HG03108 (cell line): ENCODE measurements at regions not wholly inside any gene's neighbourhood (a gene's known extent, or its start where the extent isn't known, plus 50 kb on each side); places are given as distances from the start of the nearest gene placed in this dataset.

ENCODE experiments used
- ATAC-seq: cut with Tn5 transposase; IDR thresholded peaks from one replicate; pipeline ENCODE4 v1.9.1; 2021; ENCODE audit warnings: moderate library complexity; ENCODE audit not compliant: unreplicated experiment

DNA sequence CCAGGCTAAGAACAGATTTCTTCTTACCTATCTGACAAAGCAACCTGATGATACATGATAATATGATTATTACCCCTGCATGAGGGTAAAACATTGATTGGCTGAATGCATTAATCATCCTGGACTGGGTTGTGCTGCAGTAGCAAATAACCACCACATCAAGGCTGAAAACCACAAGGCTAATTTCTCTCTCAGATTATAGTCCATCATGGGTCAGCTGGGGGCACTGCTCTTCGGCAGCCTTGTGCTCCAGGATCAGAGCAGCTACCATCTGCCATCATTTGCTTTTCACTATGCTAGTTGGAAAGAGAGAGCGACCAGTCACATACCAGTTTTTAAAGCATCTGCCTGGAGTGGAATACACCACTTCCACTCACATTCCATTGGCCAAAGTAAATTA, 383.5 kb downstream of the RASEF start:
- ATAC-seq = no peak

DNA sequence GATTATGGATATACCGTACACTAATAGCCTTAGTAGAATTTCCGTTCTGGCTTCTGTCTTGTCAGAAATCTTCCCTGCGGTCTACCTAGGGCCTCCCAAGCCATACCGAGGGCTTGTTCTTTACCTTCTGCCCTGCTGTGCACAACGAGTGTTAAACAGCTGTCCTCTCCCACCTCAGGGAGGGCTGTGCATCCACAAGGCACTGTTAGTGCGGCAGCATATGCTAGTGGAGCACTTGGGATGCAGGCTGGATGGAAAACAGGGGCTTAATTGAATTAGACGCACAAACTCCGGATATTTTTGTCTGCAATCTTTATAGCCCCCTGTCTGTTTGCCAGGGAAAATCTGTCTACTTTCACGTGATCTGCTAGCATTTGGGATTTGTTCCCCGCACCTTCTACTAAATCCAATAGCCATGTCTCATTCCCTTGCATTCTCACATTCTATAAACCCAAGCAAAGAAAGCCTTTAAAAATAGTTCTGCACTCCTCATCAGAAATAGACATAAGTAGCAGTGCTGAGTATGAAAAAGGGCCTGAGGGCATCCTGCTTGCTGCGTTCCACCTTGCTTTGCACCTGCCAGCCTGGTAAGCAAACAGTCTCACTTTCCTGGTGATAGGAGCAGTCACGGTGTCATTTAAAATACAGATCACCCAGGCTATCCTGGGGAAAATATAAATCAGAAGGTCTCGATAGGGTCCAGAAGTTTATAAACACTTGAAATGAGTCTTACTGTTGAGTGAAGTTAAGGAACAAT, 382.6 kb downstream of the RASEF start:
- no peak for ATAC-seq

DNA sequence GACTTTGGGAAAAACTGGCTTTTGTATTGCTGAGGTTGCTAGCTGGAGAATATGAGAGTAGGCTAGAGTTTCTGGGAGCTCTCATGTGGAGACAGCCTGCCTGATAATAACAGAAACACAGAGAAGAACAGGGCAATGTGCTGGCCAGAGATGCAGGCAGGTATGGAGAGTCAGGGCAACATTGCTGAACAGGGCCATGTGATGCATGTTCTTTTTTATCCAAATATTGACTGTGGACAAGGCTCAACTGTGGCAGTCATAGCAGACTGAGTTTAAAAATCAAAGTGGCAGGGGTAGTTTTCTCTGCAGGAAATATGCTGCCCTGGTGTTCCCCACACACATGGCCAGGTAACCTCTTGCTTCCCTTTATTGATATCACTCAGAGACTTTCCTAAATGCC, 381.1 kb downstream of the RASEF start:
- no peak for ATAC-seq

DNA sequence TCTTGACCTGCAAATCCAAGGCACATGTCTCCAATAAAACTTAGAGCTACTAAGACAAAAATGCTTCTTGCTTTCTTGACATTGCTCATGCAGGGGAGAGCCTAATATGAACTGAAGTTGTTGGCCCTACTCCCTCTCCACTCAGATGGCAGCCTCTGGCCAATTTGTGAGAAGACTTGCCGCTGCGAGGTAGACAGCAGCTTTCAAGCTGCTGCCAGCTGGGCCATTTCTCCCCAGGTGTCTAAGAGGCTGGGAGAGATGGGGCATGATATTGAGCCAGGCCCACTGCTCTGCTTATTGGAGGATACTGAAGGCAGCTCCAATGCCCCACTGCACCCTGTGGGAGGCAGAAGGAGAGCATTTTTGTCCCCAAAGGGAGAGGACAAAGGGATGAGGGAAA, 380.5 kb downstream of the RASEF start:
- no peak for ATAC-seq

DNA sequence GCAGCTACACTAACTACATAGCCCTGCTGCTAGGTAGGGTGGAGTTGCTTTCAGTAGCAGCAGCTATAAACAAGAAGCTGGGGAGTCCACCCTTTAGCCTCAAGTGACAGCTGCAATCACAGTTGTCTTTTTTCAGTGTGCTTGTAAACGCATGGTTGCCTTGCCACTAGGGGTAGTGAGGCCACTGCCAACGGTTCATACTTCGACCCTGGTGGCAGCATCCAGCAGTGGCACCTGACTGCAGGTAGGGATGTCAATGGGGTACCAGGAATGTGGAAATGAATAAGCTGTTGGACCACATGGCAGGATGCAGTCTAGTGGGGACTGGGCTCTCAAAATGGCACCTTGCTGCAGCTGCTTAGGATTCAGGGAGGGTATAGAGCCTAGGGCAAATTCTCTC, 367.2 kb downstream of the RASEF start:
- no peak for ATAC-seq

DNA sequence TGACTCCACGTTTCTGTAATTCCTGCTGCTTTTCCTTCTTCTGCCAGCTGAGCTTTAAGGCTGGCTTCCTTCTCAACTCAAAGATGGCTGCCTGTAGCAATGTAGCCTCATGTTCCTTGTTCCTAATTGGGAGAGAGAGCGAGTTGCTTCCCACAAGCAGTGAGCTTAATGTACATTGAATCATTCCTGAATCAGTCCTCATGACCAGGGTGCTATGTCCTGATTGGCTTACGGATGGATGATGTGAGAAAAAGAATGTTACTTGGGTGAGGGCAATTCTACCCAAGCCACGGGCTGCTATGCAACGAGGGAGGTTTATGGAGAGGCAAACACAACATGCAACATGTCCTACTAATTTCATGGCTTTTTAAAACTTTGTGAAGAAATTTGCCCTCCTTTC, 356.2 kb downstream of the RASEF start:
- no peak for ATAC-seq

DNA sequence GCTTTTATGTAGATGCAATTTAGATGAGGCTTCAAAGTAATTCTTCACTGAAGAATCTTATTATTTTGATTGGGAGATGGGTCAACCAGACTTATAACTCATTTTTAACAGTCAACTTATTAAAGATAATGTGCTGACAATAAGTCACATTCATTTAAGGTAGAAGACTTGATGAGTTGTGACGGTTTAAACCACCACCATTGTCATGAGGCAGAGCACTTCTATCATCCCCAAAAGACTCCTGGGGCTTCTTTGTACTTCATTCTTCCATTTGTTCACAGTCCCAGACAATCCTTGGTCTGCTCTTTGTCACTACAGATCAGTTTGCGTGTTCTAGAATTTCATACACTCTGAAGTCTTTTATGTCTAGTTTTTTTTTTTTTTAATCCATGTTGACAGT, 346.1 kb downstream of the RASEF start:
- no peak for ATAC-seq

DNA sequence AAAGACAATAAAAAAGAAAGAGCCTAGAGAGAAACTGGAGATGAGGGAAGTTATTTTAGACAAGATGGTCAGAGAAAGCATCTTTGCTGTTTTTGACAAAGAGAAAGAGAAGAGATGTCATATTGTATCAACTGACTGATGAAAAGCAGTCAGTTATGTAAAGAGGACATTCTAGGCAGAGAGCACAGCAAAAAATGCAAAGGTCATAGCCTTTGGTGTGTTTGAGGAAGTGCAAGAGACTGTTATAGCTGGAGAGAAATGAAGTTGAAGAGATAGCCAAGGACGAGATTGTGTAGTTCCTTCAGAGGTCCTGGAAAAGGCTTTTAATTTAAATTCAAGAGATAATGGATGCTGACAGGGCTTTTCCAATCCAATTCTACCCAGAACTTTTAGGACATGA, 342.4 kb downstream of the RASEF start:
- no peak for ATAC-seq

DNA sequence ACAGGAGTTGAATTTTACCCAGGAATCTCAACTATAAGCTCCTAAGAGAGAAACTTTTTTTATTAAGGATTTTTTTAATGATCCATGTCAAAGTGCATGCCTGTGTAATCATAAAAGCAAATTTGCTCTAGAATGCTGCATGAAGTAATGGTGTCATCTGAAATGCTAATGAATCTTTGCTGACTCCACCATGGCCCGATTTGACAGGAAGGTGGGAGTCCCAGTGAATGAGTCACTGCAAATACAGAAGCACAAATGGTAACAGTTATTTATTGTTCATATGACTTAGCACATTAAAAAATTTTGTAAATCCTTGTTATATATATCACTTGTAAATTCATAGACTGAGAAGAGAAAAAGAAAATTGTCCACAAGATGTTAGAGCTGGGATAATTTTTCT, 341.3 kb downstream of the RASEF start:
- no peak for ATAC-seq

DNA sequence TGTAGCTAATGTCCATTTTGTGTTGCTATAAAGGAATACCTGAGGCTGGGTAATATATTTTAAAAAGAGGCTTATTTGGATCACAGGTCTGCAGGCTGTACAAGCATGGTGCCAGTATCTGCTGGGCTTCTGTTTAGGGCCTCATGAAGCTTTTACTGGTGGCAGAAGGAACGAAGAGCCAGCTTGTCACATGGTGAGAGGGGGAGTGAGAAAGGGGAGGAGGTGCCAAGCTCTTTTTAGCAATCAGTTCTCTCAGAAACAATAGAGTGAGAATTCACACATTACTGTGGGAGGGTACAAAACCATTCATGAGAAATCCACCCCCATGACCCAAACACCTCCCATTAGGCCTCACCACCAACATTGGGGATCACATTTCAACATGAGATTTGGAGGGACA, 340.9 kb downstream of the RASEF start:
- ATAC-seq = no peak

DNA sequence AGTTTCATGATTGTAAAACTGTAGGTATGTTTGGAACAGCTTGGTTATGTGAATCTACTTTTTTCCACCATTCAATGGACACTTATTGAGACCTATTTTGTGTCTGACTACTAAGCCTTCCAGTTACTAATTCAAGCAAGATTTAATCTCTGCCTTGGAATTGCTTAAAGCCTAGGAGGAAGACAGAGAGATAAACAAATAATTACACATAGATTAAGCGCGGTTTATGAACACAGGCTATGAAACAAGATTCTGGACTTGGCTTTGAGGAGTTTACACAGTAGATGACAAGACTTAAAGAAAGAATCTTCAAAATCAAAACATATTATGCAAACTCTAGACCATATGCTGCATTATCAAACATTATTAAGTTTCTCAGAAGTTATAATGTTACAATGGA, 340.4 kb downstream of the RASEF start:
- no peak for ATAC-seq

DNA sequence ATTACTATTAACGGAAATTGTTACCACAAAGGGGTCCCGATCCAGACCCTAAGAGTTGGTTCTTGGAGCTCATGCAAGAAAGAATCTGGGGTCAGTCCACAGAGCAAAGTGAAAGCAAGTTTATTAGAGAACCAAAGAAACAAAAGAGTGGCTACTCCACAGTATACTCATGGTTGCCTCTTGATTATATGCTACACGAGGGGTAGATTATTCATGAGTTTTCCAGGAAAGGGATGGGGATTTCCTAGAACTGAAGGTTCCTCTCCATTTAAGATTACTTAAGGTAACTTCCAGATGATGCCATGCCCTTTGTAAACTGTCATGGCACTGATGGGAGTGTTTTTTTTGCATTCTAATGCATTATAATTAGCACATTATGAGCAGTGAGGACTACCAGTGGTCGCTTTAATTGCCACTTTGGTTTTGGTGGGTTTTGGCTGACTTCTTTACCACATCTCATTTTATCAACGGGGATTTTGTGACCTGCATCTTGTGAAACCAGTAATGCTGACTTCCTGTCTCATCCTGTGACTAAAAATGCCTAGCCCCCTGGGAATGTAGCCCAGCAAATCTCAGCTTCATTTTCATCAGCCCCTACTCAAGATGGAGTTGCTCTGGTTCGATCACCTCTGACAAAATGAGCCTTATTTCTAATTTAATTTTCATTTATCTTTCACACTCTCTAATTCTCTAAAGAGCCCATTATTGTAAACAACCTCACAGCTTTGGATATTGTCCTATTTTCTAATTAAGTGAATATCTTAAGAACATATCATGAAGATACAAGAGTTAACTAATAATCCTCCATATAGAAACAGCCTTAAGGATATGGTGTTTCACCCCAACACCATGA, 336.3 kb downstream of the RASEF start:
- ATAC-seq = no peak

DNA sequence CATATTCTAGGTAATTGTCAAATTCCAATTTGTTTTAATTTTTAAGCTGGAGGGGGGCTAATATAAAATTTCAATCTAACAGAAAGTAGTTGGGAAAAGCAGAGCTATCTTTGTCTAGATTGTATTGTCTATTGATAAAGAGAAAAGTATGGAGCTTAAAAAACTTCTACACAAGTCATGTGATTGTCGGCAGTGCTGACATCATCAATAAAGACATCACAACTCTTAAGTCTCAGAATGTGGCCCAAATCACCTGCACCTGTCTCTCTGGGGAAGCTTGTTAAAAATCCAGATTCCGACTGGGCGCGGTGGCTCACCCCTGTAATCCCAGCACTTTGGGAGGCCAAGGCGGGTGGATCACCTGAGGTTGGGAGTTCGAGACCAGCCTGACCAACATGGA, 333.8 kb downstream of the RASEF start:
- no peak for ATAC-seq

DNA sequence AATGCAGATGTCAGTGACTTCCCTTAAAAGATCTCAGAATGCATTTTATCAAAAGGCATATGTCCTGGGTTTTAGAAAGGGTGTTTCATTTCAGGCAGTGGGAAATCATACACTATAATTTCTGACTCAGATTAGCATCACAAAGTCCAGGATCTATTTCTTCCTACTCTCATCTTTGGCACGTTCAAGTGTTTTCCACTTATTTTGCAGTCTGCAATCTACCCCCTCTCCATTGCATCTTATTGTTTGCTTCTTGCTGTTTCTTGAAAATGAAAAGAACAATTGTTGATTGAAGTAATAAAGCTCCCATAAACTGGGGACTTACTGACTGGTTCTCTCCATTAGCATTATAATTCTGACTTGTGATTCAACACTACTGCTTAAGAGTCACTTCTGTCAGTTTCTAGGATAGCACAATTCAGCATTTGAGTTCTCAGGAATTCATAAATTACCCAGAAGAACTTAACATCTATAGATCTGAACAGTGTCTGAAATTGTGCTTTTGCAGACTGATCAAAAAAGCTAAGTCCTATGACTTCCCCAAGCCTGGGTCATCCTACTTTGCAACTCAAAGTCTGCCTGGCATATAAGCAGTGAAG, 332.9 kb downstream of the RASEF start:
- ATAC-seq = no peak

DNA sequence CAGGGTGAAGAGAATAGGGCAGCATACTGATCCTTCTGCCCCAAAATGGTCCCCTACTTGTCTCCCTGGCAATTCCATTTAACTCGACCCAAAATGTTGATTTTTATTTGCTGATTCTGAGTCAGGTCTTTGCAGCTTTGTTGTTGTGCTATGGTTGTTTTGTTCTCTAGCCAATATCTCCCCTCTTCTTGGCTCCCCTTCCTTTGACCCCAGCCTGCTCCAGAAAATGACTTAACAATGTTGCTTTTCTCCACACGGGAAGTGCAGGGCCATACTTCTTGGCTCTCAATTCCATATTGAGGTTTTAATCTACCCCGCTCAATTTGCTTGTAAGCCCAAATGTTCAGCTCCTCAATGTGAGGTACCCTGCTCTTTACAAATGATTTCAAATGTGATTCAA, 330.0 kb downstream of the RASEF start:
- no peak for ATAC-seq

DNA sequence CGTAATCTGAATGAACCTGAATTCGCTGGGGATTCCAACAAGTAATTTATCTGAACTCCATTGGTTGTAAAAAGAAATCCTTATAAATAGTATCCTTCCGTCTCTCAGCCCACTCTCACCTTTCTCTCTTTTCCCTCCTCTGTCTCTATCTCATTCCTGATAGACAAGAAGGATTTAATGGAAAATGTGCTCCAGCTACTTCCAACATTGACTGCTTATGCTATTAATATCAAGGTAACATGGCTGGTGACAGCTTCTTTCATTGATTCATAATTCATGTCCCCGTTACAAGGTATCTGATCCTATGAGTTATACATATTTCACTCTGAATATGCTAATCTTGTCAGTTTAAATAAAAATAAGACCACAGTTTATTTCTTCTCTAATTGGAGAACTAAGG, 326.8 kb downstream of the RASEF start:
- ATAC-seq = no peak

DNA sequence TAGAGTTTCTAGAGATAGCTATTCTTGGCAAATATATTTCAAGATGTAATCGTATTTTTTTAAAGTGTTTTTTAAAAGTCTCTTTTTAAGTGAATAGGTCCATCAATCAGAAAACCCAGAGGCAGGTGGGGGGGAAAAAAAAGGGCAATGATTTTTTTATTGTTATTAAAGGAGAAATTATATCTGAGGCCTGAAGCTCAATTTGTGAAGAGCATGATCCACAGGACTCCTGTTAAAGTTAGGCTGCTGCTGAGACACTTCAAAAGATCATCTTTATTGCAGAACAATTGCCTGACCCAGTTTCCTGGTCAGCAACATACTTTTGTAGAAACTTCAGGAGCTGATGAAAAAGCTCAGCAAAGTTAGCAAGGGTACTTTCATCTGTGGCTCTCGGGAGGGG, 326.2 kb downstream of the RASEF start:
- no peak for ATAC-seq

DNA sequence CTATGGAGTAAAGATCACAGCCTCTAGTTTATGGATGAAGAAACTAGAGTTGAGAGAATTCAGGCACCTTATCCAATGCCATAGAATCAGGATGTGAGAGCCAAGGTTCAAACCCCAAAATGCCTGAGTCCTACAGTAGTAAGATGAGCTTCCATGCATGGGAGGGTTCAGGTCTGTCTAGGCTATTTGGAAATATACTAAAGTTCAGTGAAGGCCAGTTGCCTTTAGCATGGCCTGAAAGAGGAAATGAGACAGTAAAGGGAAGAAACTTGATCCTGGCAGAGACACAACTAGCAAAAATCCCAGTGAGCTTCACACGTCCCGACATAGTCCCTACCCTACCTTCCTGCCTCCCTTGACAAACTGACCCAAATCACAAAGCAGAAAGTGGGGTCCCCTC, 317.0 kb downstream of the RASEF start:
- ATAC-seq = no peak

DNA sequence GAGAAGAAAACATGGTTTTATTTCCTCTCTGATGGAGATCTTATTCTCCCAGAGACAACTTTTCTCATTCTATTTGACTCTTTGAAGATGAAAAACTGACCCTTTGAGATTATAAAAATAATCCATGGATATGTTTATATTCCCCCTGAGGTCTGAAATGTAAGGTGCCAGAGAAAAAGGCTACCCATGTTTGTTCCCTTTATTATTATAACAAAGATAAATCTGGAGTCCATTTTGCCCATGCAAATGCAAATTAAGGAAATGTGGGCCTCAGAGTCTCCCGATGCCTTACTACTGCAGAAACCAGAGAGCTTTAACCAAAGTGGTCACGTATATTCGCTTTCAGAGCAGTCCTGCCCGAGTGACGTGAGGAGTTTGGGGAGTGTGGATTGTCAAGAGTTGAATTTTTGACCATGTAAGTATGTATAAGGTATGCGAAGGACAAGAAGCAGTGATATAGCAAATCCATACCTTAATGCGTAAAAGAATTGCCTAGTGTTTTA, 312.5 kb downstream of the RASEF start:
- no peak for ATAC-seq

DNA sequence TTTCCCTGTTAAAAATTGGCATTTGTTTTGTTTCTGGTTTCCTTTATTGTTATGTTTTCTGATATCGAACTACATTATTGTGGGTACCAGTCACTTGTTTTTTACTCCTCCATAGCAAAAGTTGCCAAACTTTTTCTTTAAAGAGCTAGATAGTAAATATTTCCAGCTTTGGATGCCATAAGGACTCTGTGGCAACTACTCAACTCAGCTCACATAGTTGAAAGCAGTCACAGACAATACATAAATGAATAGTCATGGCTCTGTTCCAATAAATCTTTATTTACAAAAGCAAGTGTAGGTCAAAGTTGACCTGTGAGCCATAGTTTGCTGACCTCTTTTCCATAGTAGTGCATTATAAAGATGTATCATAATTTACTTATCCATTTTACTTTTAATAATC, 305.0 kb downstream of the RASEF start:
- ATAC-seq = no peak

DNA sequence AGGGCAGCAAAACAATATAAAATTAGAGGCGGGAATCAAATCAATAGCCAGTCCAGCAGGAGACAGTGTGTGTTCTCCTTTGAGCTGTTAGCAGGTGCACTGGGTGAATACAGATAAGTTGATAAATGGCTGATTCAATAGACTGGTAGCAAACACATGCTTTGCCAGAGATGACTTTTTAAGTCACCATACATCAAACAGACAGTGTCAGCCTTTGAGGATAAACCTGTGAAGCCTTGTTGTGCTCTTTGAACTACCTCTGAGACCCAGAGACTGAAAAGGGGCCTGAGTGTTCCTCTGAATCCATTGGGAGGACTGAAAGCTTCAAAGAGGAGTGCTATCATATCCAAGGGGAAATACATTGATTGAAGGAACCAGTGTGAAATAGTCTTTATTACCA, 301.9 kb downstream of the RASEF start:
- no peak for ATAC-seq

DNA sequence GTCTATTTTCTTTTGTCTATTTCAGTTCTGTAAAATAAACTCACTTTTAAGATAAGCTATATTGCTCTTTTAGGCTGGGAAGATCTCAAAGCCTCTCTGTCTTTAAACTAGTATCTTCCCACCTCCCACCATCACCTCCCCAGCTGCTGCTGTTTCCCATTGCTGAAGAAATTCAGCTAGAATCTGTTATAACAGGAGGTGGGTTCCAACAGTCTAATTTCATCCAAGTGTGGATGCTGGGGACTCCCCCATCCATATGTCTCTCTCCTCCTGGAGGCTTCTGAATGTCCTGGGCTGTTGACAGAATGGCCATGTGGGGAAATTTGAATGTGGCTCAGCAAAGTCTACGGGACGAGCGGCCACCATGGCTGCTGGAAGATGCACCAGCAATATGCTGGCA, 301.0 kb downstream of the RASEF start:
- no peak for ATAC-seq
